ENCODE measurements at regions not wholly inside any gene's neighbourhood (a gene's known extent, or its start where the extent isn't known, plus 50 kb on each side); places are given as distances from the start of the nearest gene placed in this dataset.

DNA sequence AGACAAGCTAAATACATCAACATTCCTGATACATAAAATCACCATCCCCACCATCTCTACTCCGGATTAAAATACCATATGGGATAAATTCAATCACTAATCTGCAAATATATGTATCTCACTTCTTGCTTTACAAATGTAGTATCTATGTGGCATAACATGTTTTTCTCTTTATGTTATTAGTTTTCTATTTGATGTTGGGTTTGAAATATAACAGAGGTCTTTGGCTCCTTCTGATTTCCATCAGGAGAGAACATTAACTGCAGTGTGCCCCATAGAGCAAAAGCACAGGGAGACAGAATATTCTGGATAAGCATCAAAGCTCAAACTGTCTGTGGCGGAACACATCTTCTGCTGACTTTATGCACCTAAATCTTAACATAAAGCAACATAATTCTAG, 547.2 kb upstream of the CDH8 start:
- TF ChIP-seq, protein P1, sequence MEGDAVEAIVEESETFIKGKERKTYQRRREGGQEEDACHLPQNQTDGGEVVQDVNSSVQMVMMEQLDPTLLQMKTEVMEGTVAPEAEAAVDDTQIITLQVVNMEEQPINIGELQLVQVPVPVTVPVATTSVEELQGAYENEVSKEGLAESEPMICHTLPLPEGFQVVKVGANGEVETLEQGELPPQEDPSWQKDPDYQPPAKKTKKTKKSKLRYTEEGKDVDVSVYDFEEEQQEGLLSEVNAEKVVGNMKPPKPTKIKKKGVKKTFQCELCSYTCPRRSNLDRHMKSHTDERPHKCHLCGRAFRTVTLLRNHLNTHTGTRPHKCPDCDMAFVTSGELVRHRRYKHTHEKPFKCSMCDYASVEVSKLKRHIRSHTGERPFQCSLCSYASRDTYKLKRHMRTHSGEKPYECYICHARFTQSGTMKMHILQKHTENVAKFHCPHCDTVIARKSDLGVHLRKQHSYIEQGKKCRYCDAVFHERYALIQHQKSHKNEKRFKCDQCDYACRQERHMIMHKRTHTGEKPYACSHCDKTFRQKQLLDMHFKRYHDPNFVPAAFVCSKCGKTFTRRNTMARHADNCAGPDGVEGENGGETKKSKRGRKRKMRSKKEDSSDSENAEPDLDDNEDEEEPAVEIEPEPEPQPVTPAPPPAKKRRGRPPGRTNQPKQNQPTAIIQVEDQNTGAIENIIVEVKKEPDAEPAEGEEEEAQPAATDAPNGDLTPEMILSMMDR (optimal IDR thresholded peaks at IDR 0.05 in 1 of 3, IDR thresholded peaks at IDR 0.05 in 1 of 3, conservative IDR thresholded peaks at IDR 0.05 in 1 of 3; ENCODE audit: extremely low read depth in 1 of 3, insufficient read depth in 2 of 3, low read length in 3 of 3): no peak
- no peak for TF ChIP-seq EZH2 (IDR thresholded peaks at IDR 0.05; ENCODE audit: low read length)

Measured in keratinocyte (primary cell).